ENCODE measurements at regions not wholly inside any gene's neighbourhood (a gene's known extent, or its start where the extent isn't known, plus 50 kb on each side); places are given as distances from the start of the nearest gene placed in this dataset.

GRCh38 chr4:123545667-123546572, 149.3 kb downstream of the SPRY1 start:
- peak overlapping the region; percentile 82 for H3K27ac ChIP-seq
- no peak for TF ChIP-seq CTCF (conservative IDR thresholded peaks at IDR 0.05)

GRCh38 chr4:123546573-123547060, 150.0 kb downstream of the SPRY1 start:
- H3K27ac ChIP-seq: peak overlapping the region; percentile 82
- TF ChIP-seq CTCF (conservative IDR thresholded peaks at IDR 0.05): no peak

- TF ChIP-seq CTCF (conservative IDR thresholded peaks at IDR 0.05): no peak
- peak overlapping the region; percentile 82 for H3K27ac ChIP-seq
These were observed 150.9 kb downstream of the SPRY1 start for GRCh38 chr4:123547216-123548165.

GRCh38 chr4:123553279-123553678, 156.7 kb downstream of the SPRY1 start:
- peak overlapping the region; percentile 90 for H3K27ac ChIP-seq
- no peak for TF ChIP-seq CTCF (conservative IDR thresholded peaks at IDR 0.05)

GRCh38 chr4:123553733-123554637, 157.4 kb downstream of the SPRY1 start:
- peak overlapping the region; percentile 90 for H3K27ac ChIP-seq
- no peak for TF ChIP-seq CTCF (conservative IDR thresholded peaks at IDR 0.05)

- H3K27ac ChIP-seq: peak overlapping the region; percentile 90
- no peak for TF ChIP-seq CTCF (conservative IDR thresholded peaks at IDR 0.05)
These were observed 158.2 kb downstream of the SPRY1 start for GRCh38 chr4:123554801-123555232.
